Superior temporal gyrus (tissue), 1 donor: ENCODE measurements at regions not wholly inside any gene's neighbourhood (a gene's known extent, or its start where the extent isn't known, plus 50 kb on each side); places are given as distances from the start of the nearest gene placed in this dataset.
A peak's percentile ranks its signal among the peaks of the same experiment; 100 is the strongest.

Source experiments
- DNase-seq: peaks from one replicate; pipeline ENCODE4 v3.0.0-alpha.2; 2016; ENCODE audit errors: extremely low spot score

DNA sequence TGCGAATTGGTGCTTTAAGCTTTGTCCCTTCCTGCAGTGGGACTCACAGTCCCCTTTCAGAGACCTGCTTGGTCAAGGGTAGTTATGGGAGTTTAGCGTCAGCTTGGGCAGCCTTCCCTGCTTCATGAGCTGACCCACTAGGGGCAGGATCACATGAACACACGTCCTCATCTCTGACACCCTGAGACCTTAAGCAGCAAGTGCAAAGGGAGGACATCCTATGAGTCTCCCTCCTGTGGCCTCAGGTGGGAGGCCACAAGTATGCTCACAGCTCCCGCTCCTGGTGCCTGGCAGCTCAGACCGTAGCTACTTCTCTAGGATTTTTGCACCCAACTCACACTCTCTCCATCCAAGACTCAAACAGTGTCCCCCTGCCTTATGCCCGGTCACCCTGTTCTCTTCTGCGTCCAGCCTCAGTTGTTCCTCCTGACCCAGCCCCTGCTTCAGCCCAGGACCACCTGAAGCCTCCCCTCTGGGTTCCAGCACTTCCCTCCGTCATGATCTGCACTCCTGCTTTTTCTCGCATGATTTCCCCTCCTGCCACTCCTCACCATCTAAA is 136.6 kb upstream of the FAM20C start:
- no peak for DNase-seq

DNA sequence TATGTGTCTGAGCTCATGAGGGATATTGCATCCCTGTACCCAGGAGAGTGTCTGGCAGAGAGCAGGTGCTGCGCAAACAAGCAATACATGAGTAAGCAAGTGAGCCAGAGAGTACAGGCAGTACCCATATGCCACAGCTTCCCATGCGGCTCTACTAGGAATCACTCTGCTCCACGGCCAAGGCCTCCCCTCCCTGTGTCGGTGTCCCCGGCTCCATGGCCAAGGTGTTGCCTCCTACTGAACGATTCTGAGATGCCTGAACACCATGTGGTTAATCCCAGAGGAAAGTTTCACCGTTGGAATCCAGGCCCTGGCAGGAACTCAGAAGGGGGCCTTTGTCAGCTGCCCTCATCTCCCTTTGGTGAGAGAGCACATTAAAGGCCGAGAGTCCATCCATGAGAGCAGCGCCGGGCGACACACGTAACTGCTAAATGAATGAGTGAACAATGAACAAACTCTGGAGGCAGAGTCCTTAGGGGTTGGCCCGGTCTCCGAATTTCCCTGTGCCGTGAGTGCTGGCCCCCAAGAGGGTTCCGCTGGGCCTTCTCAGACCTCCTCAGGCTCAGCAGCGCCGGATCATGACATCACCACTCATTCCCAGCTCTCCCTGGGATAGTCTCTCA is 136.0 kb upstream of the FAM20C start:
- no peak for DNase-seq

DNA sequence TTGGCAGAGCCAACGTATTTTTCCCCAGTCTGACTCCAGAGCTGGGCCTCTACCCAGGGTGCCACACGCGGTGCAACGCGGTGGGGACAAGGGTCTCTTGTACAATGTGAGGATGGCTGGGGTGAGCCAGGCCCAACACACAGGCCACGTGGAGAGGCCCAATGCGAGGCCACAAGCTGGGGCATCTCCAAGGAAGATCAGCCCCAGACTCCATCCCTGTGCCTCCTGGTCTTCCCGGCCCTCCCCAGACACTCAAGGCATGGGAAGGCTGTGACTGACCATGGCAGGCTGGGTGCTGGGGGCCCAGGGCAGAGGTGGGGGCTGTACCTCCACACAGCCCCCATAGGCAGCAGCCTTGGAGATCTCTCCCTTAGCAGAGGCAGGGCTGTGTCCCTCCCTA is 135.3 kb upstream of the FAM20C start:
- DNase-seq: no peak

DNA sequence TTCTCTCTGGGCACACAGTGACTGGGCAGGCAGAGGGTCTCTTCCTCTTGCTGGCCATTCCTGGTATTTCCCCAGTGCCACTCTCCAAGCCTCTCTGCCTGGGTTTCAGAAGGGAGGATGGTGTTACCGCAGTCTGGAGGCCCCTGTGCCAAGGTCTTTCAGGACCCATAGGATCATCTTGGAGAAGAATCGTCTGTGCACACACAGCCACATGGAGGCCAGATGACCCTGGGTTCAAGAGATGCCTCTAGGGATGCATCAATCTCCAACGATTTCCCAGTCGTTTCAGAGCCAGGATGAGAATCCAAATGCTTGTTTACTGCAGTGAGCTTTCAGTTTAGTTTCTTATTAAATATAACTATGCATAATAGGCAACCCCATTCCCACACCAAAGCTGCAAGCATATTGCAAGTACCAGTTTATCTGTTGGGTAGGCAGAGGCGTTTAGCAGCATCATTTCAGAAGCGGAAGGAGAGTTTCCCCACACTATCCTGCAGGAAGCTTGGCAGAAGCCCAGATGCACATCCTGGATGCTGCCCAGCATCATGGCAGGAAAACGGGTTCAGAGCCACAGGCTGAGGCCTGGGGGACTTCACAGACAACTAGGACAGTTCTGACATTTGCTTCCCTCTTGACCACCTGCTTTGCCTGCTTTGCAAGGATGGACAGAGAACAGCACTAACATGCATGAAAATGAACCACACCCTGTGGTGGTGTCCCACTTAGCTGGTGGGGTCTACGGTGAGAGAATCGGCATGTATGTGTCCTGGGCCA is 134.7 kb upstream of the FAM20C start:
- peak; percentile 17 for DNase-seq

DNA sequence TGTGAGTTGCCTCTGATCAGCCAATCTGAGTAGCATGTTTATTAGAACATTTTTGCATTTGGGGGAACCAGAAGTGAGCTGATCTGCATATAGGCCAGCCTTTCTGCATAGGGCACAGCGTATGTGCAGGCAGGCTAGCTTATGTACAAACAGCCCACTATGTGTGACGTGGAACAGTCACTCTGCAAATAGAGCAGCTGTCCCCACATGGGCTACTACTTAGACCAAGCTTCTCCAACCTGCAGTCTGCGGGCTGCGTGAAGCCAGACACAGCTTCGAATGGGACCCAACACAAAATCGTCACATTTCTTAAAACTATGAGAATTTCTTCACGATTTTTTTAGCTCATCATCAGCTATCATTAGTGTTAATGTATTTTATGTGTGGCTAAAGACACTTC is 134.1 kb upstream of the FAM20C start:
- no peak for DNase-seq

DNA sequence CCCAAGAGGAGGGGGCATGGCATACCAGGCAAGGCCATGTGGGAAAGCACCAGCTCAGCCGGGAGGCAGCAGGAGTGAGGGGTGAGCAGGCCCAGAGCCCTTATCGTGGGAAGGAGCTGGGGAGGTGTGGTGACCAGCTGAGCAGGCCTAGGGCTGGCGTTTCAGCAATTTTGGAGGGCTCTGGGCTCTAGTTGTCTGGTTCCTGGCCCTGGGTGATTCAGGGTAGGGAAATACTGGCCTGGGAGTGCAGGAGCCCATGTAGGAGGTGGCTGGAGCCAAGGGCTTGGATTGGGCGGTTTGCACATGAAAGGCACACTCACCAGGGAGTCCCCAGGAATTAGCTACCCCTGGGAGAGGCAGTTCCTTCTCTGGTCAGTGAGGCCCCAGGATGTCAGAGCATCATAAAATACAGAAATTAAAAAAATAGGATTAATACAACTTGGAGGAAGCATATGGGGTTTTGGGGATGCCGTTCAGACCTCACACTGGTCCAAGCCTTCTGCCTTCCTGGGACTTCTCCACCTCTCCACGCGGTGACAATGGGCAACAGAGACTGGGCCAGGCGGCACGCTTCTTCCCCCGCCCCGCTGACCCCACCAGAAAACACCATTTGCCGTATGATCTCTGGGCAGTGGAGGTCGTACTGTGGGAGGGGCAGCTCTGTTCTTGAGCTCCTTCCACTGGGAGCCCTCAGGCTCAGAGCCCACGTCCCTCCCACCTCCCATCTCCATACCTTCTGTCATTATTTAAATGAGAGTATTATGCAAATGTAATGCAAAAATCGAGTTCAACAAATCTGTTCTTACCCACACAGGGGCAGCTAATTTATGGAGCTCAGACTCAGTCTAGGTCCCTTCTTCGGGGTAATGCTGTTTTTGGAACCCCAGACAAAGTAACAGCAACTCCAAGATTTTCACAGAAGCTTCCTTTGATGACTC is 133.0 kb upstream of the FAM20C start:
- no peak for DNase-seq

DNA sequence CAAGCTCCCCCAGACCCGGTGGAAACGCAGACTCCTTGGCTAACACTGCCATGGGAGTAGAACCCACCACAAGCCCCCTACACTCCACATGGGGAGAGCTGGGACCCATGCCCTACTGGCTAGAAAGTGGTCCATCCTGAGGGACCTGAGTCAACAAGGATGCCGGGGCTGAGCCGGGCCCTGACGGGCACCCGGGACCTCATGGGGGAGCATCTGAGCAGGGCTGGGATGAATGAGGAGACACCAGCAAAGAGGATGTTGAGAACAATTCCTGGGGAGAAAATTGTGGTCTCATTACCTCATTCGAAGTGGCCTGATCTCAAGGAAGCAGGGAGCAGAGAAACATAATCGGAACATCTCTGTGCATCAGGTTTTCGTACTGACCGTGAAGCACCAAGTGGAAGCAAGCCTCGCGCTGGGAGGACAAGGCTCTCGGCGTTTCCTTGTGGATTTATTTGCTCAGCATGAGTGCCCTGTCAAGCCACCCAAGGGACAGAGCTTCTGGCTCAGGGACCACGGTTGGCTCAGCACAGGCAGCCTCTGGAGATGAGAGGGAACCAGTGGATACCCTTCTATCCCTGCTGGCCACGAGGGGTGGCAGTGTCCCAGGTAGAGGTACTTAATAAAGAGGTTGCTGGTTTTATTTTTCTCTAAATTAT is 132.2 kb upstream of the FAM20C start:
- no peak for DNase-seq

DNA sequence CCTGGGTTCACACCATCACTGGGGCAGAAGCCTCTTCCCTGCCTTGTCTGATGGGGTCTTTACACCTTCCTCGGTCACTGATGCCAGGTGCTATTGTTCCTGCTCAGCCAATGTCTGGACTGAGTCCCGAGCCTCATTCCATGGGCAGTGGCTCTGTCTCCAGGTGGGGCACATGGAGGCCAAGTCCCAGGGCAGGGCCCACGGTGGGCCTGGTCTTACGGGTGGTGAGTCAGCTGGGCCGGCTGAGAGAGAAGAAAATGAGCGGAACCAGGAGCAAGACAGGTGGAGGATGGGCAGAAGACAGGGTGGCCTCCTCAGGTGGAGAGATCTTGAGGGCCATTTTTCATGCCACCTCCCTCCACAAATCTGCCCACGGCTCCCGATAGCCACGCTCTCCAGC is 131.7 kb upstream of the FAM20C start:
- no peak for DNase-seq

DNA sequence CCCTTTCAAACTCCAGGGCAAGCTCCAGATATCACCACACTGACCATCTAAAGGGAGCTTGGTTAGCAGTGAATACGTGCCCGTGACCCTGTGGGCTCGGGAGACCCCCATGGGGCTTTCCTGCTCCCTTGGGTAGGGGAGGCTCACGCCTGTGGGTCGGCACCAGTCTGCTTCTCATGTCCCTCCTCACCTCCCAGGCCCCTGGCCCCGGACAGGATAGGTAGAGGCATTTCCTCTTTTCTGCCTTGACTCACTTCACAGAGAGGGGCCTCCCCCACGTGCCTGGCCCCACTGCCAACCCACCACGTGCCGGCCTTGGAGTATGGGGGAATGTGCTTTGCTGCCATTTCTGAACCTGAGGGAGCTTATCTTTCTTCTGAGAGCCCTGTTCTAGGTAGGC is 131.3 kb upstream of the FAM20C start:
- DNase-seq: no peak

DNA sequence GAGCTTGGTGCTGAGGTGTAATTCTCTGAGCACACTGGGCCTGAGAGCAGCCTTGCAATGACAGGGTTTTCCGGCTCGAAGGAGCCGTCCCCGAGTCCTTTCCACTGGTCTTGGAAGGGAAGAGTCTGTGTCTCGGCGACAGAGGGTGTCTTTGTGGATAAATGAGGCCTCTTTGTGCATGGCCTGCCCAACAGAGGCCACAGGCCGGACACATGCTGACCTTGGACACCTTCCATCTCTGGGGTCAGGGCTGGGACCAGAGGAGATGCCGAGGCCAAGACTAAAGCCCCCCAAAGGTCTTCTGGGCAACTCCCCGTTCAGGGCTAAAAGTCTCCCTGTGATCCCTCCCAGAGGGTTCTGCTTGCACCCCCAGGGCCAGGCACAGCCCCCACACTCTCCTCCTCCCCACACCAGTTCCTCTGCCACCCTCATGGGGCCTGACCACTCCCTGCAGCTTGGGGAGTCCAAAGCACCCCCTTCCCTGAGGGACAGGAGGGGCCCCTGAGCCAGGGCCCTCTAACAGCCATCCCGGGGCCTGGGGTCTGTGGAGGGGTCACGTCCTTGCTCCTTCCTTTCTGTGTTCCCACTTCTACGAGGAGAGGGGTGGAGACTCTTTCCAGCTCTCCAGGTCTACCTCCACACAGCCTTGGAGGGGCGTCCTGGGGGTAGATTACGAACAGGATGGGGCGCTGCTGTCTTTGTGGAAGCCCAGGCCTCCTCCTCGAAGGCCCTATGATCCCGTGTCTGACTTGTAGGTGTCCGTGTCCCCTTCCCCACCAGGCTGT is 130.6 kb upstream of the FAM20C start:
- DNase-seq: no peak

DNA sequence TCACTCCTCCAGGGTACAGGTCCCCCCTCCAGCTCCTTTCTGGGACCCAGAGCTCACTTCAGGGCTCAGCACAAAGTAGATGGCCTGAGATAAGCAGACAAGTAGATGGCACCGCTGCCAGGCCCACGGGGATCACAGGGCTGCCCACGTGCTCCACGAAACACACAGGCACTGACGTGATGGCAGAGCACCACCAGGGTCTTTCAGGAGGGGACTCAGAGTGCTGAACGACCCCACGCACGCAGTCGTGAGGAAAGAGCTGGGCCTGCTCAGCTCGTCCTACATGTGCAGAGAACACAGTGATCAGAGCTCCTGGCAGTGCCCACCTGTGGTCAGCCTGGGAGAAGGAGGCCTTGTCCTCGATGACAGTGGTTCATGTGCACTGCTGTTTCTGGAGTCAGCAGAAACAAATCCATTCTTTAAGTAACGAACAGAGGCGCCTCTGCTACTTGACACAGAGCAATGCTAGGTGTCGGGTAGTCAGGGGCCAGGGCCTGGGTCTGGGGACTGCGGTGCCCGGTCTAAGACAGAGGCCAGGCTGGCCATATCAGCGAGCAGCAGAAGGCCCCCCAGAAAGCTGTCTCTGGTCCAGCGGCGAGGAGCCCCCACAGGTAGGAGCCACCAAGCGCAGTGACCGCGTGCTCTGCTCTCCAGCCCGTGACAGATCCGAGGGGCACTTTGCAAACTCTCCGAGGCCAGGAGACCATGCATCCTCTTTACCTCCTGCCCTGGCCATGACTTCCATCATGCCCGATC is 129.8 kb upstream of the FAM20C start:
- DNase-seq: no peak

DNA sequence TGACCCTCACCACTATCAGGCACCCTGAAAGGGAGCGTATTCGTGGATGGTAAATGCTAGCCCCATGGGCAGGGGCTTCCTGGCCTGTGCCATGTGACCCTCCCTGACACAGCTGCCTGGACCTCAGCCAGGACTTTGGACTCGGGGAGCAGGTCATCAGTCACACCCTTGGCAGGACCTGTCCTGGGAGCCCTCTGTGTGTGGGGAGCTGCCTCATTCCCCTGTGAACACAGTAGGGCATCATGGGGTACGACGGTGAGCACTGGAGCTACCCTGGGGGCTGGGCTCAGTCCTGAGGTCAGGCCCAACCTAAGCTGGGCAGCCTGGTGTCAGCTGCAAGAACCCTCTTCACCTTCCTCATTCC is 129.3 kb upstream of the FAM20C start:
- DNase-seq: no peak

DNA sequence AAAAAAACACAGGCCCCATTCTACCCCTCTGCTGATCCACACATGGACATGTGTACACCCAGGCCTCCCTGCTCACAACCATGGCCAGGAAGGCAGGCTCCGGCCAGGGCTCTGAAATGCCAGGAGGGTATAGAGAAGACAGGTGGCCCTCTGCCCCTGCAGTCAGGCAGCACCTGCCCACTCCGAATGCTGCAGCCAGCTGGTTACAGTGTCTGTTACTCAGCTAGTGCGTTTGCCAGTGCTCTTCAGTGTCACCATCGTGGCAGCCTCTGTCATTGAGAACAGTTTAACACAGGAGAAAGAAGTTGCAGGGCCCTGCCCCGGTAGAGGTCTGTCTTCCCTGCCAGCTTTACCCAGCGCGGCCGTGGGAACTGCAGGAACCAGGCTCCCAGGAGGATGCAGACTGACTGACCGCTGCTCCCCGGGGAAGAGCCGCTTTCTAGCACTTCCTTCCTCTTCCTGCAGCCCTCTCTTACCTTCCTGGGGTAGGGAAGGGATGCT is 128.8 kb upstream of the FAM20C start:
- no peak for DNase-seq

DNA sequence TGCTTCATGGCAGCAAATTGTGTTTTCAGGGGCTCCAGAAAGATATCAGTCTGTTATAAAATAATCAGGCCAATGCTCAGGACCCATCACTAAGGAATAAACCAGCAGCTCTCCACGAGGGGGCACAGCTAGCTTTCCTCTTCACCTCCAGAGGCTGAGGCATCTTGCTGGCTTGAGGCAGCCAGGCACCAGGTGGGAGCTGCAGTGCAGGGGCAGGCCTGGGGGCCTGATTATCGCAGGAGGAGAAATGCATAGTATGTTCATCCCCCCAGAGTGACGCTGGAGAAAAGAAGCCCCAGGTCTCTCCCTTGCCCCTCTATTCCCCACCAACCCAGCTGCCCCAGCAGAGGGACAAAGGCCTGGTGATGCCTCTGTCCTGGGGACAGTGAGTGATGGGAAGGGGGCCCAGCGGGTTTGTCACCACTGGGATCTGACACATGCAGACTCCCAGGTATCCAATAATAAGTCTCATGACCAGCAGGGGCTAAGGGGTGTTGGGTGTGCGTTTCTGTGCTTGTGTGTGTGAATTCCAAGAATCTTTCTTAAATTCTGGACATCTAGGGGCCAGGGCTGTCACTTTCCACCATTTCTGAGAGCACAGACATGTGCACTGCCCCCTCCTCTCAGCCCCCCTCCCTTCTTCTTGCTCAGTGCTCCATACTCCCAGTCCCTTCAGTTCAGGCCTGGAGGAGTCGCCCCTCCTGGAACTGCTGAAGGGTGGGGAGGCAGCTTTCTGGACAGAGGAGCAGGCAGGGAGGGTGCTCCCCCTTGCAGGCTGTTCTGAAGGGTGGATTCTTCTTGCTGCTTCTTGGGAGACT is 128.1 kb upstream of the FAM20C start:
- peak; percentile 83 for DNase-seq

DNA sequence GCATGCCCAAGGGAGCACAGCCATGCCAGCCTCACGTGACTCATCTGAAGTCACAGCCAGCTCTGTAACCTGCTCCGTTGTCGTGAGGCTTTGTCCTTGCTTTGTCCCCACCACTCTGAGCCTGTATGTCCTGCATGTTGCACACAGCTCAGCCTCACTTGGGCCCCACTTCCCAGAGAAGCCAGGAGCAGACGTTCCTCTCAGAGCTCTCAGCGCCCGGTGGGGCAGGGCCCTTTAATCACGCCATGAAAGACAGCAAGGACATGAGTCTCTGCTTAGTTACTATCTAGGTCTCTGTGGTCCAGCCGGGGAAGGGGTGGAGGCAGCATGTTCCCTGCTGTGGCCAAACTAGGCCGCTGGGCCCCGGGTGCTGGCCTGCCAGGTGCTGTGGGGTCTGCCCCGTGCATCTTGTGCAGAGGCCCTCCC is 127.4 kb upstream of the FAM20C start:
- DNase-seq: no peak

DNA sequence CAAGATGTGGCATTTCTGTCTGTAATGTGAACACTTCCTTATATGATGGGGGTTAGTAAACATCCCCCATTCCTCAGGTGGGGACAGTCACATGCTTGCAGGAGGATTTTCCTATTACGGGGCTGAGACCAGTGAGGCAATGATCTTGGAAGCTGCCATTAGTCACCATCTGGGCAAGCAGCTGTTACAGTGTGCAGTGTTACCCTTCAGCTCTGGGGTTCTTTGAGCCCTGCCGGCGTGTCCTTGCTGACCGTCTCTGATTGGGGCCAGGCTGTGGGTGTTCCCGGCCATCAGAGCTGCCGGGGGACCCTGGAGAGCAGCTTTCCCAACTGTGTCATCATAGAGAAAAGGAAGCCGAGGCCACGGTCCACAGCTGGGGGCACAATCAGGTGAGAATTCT is 126.8 kb upstream of the FAM20C start:
- DNase-seq: no peak

DNA sequence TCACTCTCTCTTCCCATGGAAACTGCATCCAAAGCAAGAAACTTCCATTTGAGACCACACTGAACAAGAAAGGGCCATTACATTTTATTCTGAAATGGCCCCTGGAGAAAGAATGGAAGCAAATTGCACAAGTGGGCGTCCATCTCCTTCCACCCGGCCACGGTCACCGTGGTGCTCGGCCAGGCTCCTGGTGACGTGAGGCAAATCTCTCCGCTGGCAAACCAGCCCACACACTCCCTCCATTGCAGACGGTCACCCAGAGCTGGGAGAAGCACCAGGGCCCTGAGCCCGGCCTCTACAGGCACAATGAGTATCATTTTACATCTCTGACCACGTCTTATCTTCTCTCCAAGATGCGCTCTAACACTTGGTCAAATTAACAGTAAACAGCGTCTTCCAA is 126.1 kb upstream of the FAM20C start:
- DNase-seq: no peak

DNA sequence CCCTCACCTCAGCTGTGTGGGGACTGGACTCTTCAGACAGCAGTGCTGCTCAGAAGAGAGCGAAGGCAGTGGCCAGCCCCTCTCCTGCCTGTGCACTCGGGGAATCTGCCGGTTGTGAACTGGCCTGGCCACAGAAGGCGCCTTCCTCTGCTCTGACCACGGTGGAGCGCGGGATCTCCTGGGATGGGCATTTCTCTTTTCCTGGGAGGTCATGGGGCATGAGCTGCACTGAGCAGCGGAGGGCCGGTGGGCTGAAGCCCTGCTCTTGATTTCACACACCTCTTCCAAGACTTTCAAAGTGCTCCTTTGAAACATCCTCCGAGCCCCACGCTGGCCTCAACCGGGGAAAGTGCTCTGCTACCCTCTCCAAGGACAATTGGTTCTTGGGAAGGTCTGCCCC is 125.6 kb upstream of the FAM20C start:
- DNase-seq: no peak
